Esophagus muscularis mucosa (tissue), 3 donors: ENCODE measurements at regions not wholly inside any gene's neighbourhood (a gene's known extent, or its start where the extent isn't known, plus 50 kb on each side); places are given as distances from the start of the nearest gene placed in this dataset.

Experiments used
- POLR2A ChIP-seq: fragments of 450-650 bp; IDR thresholded peaks from one replicate; pipeline ENCODE4 v1.6.1; 2017; ENCODE audit warnings: antibody characterized with exemption, moderate library complexity, mild to moderate bottlenecking, low read depth
- TF ChIP-seq, protein P1 (sequence below), 3 experiments: fragments of 200-600 bp in 2 of 3; fragments of 450-650 bp in 1 of 3; sonication (generic) in 2 of 3; IDR thresholded peaks; one replicate each; pipeline ENCODE4 v1.5.1; 2017 to 2019; ENCODE audit warnings: antibody characterized with exemption in 3 of 3, mild to moderate bottlenecking in 2 of 3, moderate library complexity in 1 of 3

GRCh38 chr7:137169282-137169698, 174.2 kb downstream of the PTN start:
- TF ChIP-seq, protein P1, sequence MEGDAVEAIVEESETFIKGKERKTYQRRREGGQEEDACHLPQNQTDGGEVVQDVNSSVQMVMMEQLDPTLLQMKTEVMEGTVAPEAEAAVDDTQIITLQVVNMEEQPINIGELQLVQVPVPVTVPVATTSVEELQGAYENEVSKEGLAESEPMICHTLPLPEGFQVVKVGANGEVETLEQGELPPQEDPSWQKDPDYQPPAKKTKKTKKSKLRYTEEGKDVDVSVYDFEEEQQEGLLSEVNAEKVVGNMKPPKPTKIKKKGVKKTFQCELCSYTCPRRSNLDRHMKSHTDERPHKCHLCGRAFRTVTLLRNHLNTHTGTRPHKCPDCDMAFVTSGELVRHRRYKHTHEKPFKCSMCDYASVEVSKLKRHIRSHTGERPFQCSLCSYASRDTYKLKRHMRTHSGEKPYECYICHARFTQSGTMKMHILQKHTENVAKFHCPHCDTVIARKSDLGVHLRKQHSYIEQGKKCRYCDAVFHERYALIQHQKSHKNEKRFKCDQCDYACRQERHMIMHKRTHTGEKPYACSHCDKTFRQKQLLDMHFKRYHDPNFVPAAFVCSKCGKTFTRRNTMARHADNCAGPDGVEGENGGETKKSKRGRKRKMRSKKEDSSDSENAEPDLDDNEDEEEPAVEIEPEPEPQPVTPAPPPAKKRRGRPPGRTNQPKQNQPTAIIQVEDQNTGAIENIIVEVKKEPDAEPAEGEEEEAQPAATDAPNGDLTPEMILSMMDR (IDR thresholded peaks at IDR 0.05), result peak; percentile 48 to 69 (median 61)
- TF ChIP-seq POLR2A, result no peak
